Immature natural killer cell (primary cell): ENCODE measurements at regions not wholly inside any gene's neighbourhood (a gene's known extent, or its start where the extent isn't known, plus 50 kb on each side); places are given as distances from the start of the nearest gene placed in this dataset.
"Not testable (repeated sequence)": the region's sequence is repeated elsewhere in the genome, so short reads cannot be mapped to it uniquely, and the experiment has no call there.

Source experiments
- DNase-seq, 3 donors: peaks; one replicate each; pipeline ENCODE4 v3.0.0; 2022; ENCODE audit warnings: mixed read lengths in 1 of 3
- H3K27ac Mint-ChIP-seq, 6 donors: one replicate each; pipeline ENCODE4 v1.8.0; 2020; ENCODE audit warnings: mixed read lengths in 6 of 6, mild to moderate bottlenecking in 5 of 6, inconsistent platforms in 4 of 6, moderate library complexity in 3 of 6
- H3K27me3 Mint-ChIP-seq, 3 donors: one replicate each; pipeline ENCODE4 v1.8.0; 2020 to 2021; ENCODE audit warnings: low read depth in 3 of 3, mild to moderate bottlenecking in 3 of 3, mixed read lengths in 3 of 3, moderate library complexity in 3 of 3, inconsistent platforms in 1 of 3
- H3K36me3 Mint-ChIP-seq, 3 donors: one replicate each; pipeline ENCODE4 v1.8.0; 2020; ENCODE audit warnings: mixed read lengths in 3 of 3, inconsistent platforms in 2 of 3, mild to moderate bottlenecking in 2 of 3
- H3K4me1 Mint-ChIP-seq, 2 donors: one replicate each; pipeline ENCODE4 v1.8.0; 2020; ENCODE audit warnings: inconsistent platforms in 2 of 2, mild to moderate bottlenecking in 2 of 2, mixed read lengths in 2 of 2, moderate library complexity in 1 of 2
- H3K4me3 Mint-ChIP-seq, 5 donors: one replicate each; pipeline ENCODE4 v1.8.0; 2020; ENCODE audit warnings: mild to moderate bottlenecking in 5 of 5, mixed read lengths in 5 of 5, inconsistent platforms in 3 of 5, moderate library complexity in 3 of 5
- H3K9me3 Mint-ChIP-seq, 6 donors: one replicate each; pipeline ENCODE4 v1.8.0; 2020; ENCODE audit warnings: mild to moderate bottlenecking in 6 of 6, mixed read lengths in 6 of 6, inconsistent platforms in 4 of 6, moderate library complexity in 3 of 6

DNA sequence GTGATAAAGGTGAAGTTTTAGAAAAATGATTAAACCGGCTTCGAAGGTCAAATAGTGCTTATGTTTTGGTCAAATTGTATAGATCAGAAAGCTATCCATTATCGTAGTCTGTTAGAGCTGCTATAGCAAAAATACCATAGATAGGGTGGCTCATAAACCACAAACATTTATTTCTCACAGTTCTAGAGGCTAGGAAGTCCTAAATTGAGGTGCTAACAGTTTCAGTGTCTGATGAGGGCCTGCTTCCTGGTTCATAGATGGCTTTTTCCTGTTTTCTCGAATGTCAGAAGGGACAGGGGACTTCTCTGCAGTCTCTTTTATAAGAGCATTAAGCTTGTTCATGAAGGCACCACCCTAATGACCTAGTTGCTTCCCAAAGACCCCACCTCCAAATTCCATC lies 186.6 kb upstream of the ERBB4 start:
- H3K27ac Mint-ChIP-seq = peak overlapping the region; percentile 76 to 95 (median 86)
- DNase-seq = peak; percentile 11 to 22 (median 16)
- peak overlapping the region; percentile 43 to 76 (median 69) for H3K4me3 Mint-ChIP-seq
- peaks cover 0 to under 1% (median 0%) of the 10 kb centered on the region in 3 donors for H3K27me3 Mint-ChIP-seq
- H3K36me3 Mint-ChIP-seq = peaks cover 0 to 9% (median 3%) of the 10 kb centered on the region in 3 donors
- peaks cover 0 to 2% (median 0%) of the 10 kb centered on the region in 6 donors for H3K9me3 Mint-ChIP-seq
- peaks cover 40 to 63% of the 10 kb centered on the region in 2 donors for H3K4me1 Mint-ChIP-seq

DNA sequence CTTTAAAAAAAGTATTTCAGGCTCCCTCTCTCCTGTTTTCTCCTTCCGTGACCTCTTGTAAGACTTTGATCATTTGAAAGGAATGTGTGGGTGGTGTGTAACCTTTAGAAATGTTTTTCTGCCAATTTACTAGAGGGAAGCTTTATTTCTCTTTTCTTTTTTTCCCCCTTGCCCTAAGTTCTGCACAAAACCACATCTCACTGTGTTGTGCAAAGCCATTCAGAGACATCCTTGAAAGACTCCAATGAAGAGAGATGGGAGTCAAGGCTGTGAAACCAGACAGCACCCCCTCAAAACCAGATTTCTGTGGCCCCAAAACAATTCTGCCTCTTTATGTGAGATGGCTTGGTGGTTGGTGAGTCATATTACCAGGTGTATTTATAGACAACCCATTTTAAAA lies 184.6 kb upstream of the ERBB4 start:
- no peak for DNase-seq
- Mint-ChIP-seq H3K36me3 (peaks cover 0 to 9% (median 3%) of the 10 kb centered on the region in 3 donors), H3K4me3 (no peak overlapping the region), H3K27ac (peak overlapping the region in 1 of 6 donors; percentile 24), H3K9me3 (peaks cover 0 to 3% (median 0%) of the 10 kb centered on the region in 6 donors), H3K27me3 (peaks cover 0 to 2% (median 0%) of the 10 kb centered on the region in 3 donors), H3K4me1 (peaks cover 40 to 63% of the 10 kb centered on the region in 2 donors)

DNA sequence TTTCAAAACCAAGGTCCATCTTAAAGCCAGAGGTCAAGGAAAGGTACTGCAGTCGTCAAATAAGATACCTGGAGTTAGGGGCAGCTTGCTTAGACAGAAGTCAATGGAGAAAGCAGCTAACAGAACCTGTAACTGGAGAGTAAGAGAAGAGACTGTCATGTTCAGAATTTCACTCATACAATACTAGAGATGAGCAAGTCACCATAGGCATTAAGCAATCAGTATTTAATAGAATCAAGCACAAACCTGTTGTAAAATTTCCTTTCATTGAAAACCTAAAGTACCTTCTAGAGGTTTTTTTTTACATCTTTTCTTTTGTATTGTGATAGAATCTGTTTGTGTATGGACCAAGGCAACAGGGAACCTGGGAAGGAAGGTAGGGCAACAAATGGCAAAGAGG lies 183.4 kb upstream of the ERBB4 start:
- H3K9me3 Mint-ChIP-seq = peaks cover 0 to 5% (median 0%) of the 10 kb centered on the region in 6 donors
- peaks cover 0 to 2% (median 0%) of the 10 kb centered on the region in 3 donors for H3K27me3 Mint-ChIP-seq
- no peak overlapping the region for H3K27ac Mint-ChIP-seq
- no peak overlapping the region for H3K4me3 Mint-ChIP-seq
- peaks cover 33 to 51% of the 10 kb centered on the region in 2 donors for H3K4me1 Mint-ChIP-seq
- H3K36me3 Mint-ChIP-seq = peaks cover 0 to 9% (median 3%) of the 10 kb centered on the region in 3 donors
- no peak for DNase-seq

DNA sequence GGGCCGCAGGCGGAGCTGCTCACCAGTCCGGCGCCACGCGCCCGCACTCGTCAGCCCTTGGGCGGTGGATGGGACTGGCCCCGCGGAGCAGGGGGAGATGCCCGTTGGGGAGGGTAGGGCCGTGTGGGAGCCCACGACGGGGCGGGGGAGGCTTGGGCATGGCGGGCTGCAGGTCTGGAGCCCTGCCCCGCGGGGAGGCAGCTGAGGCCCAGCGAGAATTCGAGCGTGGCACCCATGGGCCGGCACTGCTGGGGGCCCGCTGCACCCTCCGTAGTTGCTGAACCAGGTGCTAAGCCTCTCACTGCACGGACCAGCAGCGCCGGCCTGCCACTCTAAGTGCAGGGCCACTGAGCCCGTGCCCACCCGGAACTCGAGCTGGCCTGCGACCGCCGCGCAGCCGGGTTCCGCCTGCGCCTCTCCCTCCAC lies 182.4 kb upstream of the ERBB4 start:
- DNase-seq = no peak
- peaks cover 0 to 5% (median 0%) of the 10 kb centered on the region in 6 donors for H3K9me3 Mint-ChIP-seq
- peaks cover 23 to 41% of the 10 kb centered on the region in 2 donors for H3K4me1 Mint-ChIP-seq
- no peak overlapping the region for H3K27ac Mint-ChIP-seq
- H3K4me3 Mint-ChIP-seq = no peak overlapping the region
- peaks cover 0 to 2% (median 2%) of the 10 kb centered on the region in 3 donors for H3K27me3 Mint-ChIP-seq
- peaks cover 0 to 9% (median 3%) of the 10 kb centered on the region in 3 donors for H3K36me3 Mint-ChIP-seq

DNA sequence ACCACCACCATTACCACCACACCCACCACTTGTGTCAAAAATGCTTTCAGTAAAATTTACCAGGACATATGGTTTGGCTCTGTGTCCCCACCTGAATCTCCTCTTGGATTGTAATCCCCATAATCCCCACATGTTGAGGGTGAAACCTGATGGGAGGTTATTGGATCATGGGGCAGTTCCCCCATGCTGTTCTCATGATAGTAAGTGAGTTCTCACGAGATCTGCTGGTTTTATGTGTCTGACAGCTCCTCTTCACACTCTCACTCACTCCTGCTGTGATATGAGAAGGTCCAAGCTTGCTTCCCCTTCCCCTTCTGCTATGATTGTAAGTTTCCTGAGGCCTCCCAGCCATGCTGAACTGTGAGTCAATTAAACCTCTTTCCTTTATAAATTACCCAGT lies 176.8 kb upstream of the ERBB4 start:
- H3K9me3 Mint-ChIP-seq, H3K27me3 Mint-ChIP-seq, H3K4me3 Mint-ChIP-seq, DNase-seq, H3K36me3 Mint-ChIP-seq, H3K27ac Mint-ChIP-seq, H3K4me1 Mint-ChIP-seq: not testable (repeated sequence)

DNA sequence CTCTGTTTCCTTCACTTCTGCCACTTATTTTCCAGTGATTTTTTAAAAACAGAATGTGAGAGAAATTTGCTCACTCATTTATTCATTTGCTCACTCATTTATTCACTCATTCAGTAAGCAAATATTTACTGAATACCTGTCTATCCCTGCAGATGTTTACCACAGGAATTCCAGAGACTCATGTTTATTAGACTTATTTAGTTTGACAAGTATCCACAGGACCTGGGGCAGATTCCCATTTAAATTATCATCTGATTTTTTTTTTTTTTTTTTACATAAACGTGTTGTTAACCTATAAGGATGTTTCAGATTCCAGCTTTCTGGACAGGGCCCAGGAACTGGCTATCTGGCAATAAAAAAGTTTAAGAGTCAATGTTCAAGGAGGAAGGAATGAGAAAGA lies 175.1 kb upstream of the ERBB4 start:
- Mint-ChIP-seq H3K4me3 (no peak overlapping the region), H3K36me3 (no peaks in the 10 kb centered on the region), H3K9me3 (peaks cover 0 to 2% (median 0%) of the 10 kb centered on the region in 6 donors), H3K27me3 (peaks cover 3 to 6% (median 4%) of the 10 kb centered on the region in 3 donors), H3K4me1 (peaks cover 0 to 2% of the 10 kb centered on the region in 2 donors), H3K27ac (no peak overlapping the region)
- no peak for DNase-seq

DNA sequence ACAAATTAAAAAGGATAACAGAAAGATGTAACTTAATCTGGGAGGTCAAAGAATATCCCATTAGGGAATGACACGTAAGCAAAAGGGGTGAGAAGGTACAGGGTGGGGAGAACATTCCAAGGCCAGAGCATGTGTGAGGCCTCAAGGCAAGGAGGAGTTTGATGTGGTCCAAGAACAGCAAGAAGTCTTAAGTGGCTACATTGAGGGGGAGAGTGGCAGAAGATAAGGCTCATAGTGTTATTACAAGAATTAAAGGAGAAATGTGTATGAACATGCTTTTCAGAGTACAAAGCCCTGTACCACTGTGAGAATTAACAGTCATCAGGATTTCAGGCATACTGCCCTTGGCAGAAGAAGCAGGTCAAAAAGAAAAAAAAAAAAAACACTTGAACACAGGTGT lies 174.4 kb upstream of the ERBB4 start:
- peaks cover 3 to 6% (median 4%) of the 10 kb centered on the region in 3 donors for H3K27me3 Mint-ChIP-seq
- H3K4me1 Mint-ChIP-seq = peaks cover 0 to 2% of the 10 kb centered on the region in 2 donors
- peaks cover 0 to 2% (median 0%) of the 10 kb centered on the region in 6 donors for H3K9me3 Mint-ChIP-seq
- H3K4me3 Mint-ChIP-seq = no peak overlapping the region
- H3K27ac Mint-ChIP-seq = no peak overlapping the region
- no peaks in the 10 kb centered on the region for H3K36me3 Mint-ChIP-seq
- DNase-seq = no peak

DNA sequence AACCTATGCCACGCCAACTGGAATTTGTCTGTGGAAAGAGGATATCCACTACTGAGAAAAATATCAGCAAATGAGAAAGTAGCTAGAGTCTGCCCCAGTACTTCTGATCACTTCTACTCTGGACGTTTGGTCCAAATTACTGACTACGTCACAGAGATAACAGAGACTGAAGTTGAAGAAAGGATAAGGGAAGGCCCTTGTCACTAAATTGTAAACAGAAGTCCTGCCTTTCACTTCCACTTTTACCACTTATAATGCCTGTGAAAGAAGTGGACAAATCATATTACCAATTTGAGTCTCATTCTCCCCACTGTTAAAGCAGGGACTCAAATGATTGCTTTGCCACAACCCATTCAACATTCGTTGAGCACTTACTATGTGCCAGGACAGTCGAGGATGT lies 173.9 kb upstream of the ERBB4 start:
- H3K27me3 Mint-ChIP-seq = peaks cover 3 to 6% (median 4%) of the 10 kb centered on the region in 3 donors
- no peaks in the 10 kb centered on the region for H3K9me3 Mint-ChIP-seq
- H3K36me3 Mint-ChIP-seq = no peaks in the 10 kb centered on the region
- H3K27ac Mint-ChIP-seq = no peak overlapping the region
- H3K4me3 Mint-ChIP-seq = no peak overlapping the region
- DNase-seq = no peak
- peaks cover 0 to 2% of the 10 kb centered on the region in 2 donors for H3K4me1 Mint-ChIP-seq

DNA sequence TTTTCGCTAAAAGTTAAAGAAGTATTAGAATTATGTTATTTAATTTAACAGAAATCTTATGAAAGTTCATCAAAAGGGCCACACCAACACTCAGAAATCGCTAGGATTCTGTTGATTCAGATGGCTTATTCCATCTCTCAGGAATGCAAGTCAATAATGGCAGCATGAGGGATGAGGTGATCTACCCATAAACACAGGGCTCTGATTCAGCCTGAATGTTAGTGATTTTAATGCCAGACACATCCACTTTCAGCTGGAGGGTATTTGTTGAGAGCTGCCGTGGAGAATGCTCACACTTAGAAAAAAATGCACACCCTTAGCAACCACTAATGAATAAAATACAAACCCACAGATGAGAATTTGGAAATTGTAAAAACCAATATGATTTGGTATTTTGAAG lies 173.3 kb upstream of the ERBB4 start:
- DNase-seq = no peak
- Mint-ChIP-seq H3K27ac (no peak overlapping the region), H3K27me3 (peaks cover 3 to 8% (median 5%) of the 10 kb centered on the region in 3 donors), H3K4me1 (peaks cover 0 to 2% of the 10 kb centered on the region in 2 donors), H3K9me3 (peaks cover 0 to 2% (median 0%) of the 10 kb centered on the region in 6 donors), H3K4me3 (no peak overlapping the region), H3K36me3 (no peaks in the 10 kb centered on the region)

DNA sequence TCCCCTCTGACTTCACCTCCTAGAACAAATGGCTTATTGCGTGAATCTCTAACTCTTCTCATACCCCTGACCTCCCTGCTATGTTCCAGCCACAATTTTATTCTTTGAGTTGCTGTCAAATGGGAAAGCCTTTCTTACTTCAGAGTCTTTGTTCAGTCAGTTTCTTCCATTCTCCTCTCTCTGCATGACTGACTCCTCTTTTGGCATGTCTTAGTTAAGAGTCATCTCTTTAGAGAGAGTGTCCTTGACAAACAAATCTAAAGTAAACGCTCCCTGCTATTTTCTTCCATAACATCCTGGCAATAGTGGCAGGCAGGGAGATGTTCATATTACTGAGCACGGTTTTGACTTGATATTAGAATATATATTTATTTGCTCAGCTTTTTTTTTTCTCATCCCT lies 170.7 kb upstream of the ERBB4 start:
- H3K36me3 Mint-ChIP-seq = no peaks in the 10 kb centered on the region
- H3K9me3 Mint-ChIP-seq = peaks cover 0 to 4% (median 0%) of the 10 kb centered on the region in 6 donors
- no peak for DNase-seq
- H3K27me3 Mint-ChIP-seq = peaks cover 3 to 8% (median 8%) of the 10 kb centered on the region in 3 donors
- H3K4me3 Mint-ChIP-seq = no peak overlapping the region
- H3K4me1 Mint-ChIP-seq = no peaks in the 10 kb centered on the region
- H3K27ac Mint-ChIP-seq = no peak overlapping the region

DNA sequence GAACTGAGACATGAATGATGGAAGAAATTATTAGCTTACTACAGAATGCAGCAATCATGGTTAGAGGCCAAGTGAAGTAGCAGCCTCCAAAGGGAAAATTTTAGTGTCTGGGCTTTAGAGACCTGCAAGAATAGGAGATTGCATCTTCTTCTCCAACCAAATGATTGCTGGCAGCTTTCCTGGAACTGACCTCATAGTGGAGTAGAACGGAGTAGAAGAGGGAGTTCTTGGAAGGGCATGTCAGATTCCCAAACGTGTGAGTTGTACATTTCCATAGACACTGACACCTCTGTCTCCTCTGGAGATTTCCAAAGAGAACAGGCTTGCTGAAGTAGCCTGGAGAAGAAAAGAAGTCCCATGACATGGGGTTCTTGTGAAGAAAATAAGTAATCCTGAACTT lies 169.8 kb upstream of the ERBB4 start:
- Mint-ChIP-seq H3K4me3 (no peak overlapping the region), H3K27ac (no peak overlapping the region), H3K36me3 (no peaks in the 10 kb centered on the region), H3K27me3 (peaks cover 2 to 8% (median 8%) of the 10 kb centered on the region in 3 donors), H3K4me1 (no peaks in the 10 kb centered on the region), H3K9me3 (peaks cover 0 to 4% (median 0%) of the 10 kb centered on the region in 6 donors)
- no peak for DNase-seq

DNA sequence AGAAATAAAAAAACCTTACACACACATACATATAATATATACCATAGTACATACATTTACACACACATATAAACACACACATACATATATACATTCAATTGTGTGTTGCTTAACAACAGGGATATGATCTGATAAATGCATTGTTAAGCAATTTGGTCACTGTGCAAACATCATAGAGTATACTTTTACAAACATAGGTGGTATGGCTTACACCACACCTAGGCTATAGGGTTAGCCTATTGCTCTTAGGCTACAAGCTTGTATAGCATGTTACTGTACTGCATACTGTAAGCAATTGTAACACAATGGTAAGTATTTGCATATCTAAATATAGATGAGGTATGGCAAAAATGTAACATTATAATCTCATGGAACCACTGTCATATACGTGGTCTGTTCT lies 156.8 kb upstream of the ERBB4 start:
- DNase-seq = no peak
- Mint-ChIP-seq H3K27ac (no peak overlapping the region), H3K4me1 (no peaks in the 10 kb centered on the region), H3K36me3 (no peaks in the 10 kb centered on the region), H3K4me3 (no peak overlapping the region), H3K9me3 (no peaks in the 10 kb centered on the region), H3K27me3 (peaks cover 0 to 3% (median 0%) of the 10 kb centered on the region in 3 donors)

DNA sequence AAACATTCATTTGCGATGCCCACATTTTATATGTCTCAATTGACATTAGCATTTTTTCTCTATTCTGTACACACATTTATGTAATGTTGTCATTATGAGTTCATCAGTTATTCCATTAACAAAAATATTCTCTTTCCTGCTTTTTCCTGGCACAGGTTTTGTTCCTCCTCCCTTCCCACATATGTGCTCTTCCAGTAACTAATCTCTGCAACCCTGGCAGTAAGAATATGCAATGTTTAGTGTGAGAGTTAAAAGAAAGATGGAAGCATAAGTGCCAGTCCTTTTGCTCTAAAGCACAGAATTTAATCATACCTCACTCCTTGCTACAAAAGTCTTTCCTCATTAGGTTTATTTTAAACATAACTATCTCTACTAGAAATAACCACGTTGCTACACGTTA lies 155.8 kb upstream of the ERBB4 start:
- Mint-ChIP-seq H3K9me3 (no peaks in the 10 kb centered on the region), H3K27ac (no peak overlapping the region), H3K36me3 (no peaks in the 10 kb centered on the region), H3K27me3 (peaks cover 0 to 3% (median 0%) of the 10 kb centered on the region in 3 donors), H3K4me3 (no peak overlapping the region), H3K4me1 (no peaks in the 10 kb centered on the region)
- no peak for DNase-seq

DNA sequence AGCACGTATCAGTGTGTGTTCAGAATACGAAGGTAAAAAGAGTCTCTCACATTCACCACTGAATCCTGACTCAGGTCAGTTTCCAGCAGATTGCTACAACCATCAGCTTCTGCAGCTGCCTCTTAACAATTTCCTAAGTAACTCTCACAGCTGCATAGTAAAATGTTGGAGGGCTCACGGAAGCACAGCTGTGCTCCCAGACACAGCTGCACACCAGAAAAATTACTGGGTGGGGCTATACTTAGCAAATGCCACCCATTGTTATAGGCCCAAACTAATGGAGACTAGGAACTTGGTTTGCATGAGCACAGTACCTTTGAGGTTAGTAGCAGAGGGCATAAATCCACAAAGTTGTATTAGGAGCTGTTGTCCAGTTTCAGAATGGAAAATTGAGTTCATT lies 153.9 kb upstream of the ERBB4 start:
- Mint-ChIP-seq H3K27ac (no peak overlapping the region), H3K4me1 (no peaks in the 10 kb centered on the region), H3K4me3 (no peak overlapping the region), H3K27me3 (peaks cover 0 to 3% (median 0%) of the 10 kb centered on the region in 3 donors), H3K9me3 (no peaks in the 10 kb centered on the region), H3K36me3 (no peaks in the 10 kb centered on the region)
- DNase-seq = no peak

DNA sequence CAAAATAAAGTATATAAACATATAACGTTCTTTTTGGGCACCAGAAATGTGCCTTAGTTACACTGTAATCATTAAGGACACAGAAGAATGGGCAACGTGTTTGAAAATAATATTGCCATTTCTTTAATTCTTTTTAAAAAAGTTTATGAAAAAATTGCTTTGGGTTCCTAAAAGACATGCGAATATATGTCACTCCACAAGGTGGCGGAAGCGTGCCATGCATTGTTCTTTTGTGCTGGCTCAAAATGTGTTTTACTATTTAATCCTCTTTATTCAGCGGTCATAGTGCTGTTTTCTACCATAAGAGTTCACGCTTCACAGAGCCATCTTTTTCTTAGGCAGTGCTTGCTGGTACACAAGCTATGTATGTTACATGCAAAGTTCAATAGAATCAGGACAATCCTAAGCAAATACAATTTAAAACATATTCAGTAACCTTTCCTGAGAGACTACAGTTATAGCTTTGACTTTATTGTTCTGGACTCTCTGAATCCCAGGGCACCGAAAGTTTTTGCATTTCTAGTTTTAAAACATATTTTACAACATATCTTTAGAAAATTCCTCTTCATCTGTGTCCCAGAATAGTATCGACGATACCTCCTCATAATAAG lies 147.8 kb upstream of the ERBB4 start:
- Mint-ChIP-seq H3K27me3 (peaks cover 0 to 4% (median 1%) of the 10 kb centered on the region in 3 donors), H3K4me3 (peak overlapping the region in 1 of 5 donors; percentile 66), H3K9me3 (no peaks in the 10 kb centered on the region), H3K4me1 (peaks cover 3 to 5% of the 10 kb centered on the region in 2 donors), H3K27ac (no peak overlapping the region), H3K36me3 (no peaks in the 10 kb centered on the region)
- DNase-seq = peak; percentile 47 to 61 (median 61)
